ENCODE measurements at regions not wholly inside any gene's neighbourhood (a gene's known extent, or its start where the extent isn't known, plus 50 kb on each side); places are given as distances from the start of the nearest gene placed in this dataset.

DNA sequence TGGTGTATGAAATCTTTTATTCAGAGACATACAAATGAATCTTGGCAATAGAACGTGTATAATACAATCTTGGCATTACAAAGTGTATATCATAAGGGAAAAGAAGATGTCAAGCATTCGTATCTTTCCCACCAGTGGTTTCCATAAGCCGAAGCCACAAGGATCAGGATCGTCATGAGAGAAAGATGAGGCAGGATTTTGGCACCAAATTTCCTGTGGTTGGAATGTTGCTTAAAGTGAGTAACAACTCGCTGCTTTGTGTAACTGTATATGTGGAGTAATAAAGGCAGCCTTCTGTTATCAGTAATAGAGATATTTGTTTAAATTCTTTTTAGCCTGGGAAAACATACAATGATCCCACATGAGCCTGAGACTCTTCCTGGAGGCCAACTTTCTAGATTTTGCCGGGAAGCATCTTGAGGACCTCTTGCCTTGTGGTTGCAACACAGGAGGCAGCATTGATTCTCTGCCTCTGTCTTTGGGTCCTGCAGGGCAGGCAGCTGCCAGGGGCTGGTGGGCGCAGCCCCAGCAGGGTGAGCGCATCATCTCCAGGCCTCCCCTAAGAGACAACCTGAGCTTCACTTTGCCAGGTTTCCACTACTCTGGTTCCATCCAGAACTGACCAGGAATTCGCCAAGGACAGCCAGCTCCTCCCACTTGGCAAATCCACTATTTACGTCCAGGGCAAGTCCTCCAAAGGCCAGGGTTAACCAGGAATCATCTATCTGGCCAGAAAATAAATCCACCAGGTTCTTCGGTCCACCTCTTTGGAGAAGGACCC, 230.9 kb upstream of the SULF2 start:
- DNase-seq (ENCODE audit: low read depth): no peak

DNA sequence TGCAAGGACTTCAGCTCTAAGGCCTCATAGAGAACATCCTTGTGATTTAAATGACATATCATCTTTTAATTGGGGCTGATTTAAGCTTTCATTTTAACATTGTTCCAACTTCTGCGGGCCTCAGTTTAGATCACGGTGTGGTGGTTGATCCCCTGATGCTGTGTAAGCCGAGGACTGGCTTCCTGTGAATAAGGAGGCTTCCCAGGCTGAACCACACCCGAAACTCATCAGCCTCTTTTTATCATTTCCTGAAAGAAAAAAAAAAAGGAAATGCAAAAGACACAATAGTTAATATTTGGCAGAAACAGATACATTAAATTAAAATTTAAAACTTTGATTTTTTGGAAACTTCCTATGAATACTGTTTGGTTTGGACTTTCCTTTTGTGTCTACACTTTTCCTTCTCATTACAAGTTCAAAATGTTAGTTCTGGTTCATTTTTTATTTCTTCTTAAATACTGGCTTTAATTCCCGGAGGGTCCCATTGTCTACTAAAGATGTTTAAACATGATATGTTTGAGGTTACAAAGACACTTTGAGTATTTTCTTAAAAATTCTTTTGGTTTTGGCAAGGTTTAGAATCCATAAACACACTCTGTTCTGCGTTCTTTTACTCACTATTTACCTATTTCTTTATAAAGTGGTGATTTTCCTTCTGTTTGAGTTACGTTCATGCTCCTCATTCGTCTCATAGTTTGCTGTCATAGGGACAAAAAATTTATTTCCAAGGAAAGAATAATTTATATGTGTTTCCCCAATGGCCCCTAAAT, 230.0 kb upstream of the SULF2 start:
- DNase-seq (ENCODE audit: low read depth): no peak

- DNase-seq (ENCODE audit: low read depth): no peak
These were observed 227.2 kb upstream of the SULF2 start for GRCh38 chr20:48012401-48012974.

DNA sequence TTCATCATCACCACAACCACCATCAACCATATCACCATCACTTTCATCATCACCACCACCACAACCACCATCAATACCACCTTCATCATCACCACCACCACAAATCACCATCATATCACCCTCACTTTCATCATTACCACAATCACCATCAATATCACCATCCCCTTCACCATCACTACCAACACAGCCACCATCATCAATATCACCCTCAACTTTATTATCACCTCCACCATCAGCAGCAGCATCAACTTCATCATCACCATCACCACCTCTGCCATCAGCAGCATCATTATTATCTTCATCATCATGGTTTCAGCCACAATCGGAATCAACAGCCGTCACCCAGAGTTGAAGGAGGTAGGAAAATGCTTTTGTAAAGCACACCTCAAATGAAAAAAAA, 225.7 kb upstream of the SULF2 start:
- no peak for DNase-seq (ENCODE audit: low read depth)

DNA sequence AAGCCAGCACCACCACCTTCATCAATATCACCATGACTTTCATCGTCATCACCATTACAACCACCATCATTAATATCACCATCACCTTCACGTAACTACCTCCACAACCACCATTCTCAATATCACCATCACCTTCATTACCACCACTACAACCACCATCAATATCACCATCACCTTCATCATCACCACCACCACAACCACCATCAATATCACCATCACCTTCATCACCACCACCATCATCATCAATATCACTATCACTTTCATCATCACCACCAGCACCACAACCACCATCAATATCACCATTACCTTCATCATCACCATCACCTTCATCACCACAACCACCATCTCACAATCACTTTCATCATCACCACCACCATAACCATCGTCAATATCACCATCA, 225.3 kb upstream of the SULF2 start:
- no peak for DNase-seq (ENCODE audit: low read depth)

GRCh38 chr20:48008850-48009515, 223.7 kb upstream of the SULF2 start:
- no peak for DNase-seq (ENCODE audit: low read depth)

- no peak for DNase-seq (ENCODE audit: low read depth)
These were observed 222.1 kb upstream of the SULF2 start for GRCh38 chr20:48007351-48007750.

GRCh38 chr20:48006036-48006833, 221.0 kb upstream of the SULF2 start:
- DNase-seq (ENCODE audit: low read depth): no peak

GRCh38 chr20:48003021-48003420, 217.7 kb upstream of the SULF2 start:
- DNase-seq (ENCODE audit: low read depth): no peak

DNA sequence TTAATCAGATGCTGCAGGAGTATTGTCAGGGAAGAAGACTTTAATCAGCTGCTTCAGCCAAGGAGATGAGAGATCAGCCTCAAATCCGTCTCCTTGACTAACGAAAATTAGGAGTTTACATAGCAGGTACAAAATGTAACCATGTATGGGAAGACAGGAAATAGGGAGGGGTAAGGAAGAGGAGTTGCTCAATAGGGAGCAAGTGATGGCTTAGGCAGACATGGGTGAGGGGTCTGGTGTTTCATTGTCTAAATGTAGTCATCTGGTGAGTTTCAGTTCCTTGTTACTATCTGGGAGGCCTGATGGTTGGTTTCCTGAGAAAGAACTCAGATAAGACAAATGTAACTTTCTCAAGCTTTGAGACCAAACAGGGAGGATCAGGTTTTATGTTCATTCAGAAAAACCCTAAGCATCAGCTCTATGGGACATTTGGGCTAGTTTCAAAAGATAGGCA, 217.3 kb upstream of the SULF2 start:
- DNase-seq (ENCODE audit: low read depth): no peak

DNA sequence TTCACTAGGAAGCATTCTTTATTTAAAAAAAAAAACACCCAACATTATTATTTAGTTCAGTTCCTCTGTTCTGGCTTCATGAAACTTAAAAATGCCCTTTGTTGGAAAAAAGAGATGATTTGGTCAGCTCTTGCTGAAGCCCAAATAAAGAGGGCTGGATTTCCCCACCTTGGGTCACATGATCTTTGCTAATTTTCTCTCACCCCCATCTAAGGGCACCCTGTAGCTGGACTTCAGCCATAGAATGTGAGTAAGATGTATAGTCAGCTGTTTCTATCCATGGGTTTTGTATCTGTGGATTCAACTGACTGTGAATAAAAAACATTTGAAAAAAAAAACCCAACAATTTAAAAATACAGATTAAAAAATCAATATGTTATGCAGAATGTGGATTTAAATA, 213.9 kb upstream of the SULF2 start:
- no peak for DNase-seq (ENCODE audit: low read depth)

DNA sequence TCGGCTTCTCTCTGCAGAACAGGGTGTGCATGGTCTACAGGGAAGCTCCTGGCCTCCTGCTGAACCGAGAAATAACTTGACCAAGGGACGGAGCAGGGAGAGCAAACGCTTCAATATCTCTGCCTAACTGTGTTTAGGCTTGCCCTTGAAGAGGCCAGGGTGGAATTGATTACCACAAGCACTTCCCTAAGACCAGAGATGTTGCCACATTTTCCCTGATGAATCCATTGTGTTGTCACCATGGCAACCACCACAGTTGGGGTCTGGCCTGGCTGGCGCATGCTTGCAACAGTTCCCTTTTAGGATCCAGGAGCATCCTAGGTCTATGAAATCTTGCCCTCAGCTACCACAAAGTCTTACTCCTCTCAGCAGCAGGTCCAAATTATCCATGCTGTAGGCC, 213.5 kb upstream of the SULF2 start:
- no peak for DNase-seq (ENCODE audit: low read depth)

DNA sequence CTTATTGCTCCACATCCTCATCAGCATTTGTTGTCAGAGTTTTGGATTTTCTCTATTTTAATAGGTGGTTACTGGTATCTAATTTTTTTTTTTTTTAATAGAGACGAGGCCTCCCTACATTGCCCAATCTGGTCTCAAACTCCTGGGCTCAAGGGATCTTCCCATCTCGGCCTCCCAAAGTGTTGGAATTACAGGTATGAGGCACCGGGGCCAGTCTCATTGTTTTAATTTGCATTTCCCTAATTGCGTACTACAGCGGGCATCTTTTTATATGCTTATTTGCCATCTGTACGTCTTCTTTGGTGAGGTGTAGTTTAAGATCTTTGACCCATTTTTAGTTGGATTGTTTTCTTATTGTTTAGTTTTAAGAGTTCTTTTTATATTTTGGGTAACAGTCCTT, 210.4 kb upstream of the SULF2 start:
- no peak for DNase-seq (ENCODE audit: low read depth)

DNA sequence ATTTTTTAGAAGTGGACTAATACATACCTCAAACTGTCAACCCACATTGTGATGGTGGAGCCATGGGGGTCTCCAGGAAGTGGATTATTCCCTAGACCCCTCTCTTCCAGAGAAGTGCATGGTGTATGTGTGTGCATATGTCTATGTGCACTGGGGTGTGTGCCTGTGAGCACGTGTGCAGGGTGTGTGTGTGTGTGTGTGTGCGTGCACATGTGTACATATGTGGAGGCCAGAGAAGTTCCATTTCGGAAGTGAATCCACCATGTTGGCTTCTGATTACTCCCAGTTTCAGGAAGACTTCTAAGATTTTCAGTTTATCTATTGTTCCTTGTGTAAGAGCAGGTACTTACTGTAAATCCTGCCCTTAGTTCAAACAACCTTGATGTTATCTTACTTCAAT, 208.5 kb upstream of the SULF2 start:
- no peak for DNase-seq (ENCODE audit: low read depth)

GRCh38 chr20:47993035-47993755, 207.9 kb upstream of the SULF2 start:
- no peak for DNase-seq (ENCODE audit: low read depth)

- no peak for DNase-seq (ENCODE audit: low read depth)
These were observed 206.7 kb upstream of the SULF2 start for GRCh38 chr20:47991875-47992488.

DNA sequence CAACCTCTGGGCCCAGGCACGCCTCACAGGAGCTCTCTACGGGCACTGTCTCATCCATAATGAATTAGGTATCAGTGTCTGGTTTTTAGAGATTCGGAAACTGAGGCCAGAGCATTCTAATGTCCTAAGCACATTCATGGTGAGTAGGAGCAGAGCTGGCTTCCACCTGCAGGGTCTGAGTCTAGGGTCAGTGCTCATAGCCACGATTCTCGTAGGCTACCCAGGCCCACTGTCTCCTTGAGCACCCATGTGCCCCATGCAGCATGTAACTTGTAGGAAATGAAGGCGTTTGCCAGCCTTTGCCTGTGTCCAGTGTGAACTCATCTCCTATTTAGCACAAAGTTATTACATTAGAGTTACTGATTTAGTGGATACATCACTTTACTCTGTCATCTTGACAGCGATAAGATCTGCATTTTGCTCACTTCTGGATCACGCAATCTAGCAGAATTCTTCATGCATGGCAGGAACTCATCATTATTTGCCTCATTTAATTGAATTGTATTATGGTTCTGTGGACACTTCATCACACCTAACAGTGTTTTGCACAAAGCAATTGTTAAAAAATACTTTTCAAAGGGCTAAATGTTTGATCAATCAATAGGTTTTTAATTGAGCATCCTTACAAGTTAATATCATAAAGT, 205.3 kb upstream of the SULF2 start:
- DNase-seq (ENCODE audit: low read depth): no peak

DNA sequence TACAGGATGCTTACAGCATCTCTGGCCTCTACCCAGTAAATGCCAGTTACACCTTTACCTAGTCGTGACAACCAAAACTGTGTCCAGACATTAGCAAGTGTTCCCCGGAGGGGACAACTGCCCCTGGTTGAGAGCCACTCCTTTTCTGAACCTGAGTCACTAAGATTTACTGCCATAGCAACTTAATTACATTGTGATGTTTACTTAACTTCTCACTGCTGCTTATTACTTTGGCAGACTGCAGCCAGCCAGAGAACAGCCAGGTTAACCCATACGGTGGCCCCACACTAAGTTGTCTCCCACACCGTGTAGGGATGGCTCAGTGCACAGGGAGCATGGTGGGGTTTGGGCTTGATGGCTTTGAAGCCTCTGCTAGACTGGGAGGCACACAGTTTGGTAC, 204.7 kb upstream of the SULF2 start:
- no peak for DNase-seq (ENCODE audit: low read depth)

DNA sequence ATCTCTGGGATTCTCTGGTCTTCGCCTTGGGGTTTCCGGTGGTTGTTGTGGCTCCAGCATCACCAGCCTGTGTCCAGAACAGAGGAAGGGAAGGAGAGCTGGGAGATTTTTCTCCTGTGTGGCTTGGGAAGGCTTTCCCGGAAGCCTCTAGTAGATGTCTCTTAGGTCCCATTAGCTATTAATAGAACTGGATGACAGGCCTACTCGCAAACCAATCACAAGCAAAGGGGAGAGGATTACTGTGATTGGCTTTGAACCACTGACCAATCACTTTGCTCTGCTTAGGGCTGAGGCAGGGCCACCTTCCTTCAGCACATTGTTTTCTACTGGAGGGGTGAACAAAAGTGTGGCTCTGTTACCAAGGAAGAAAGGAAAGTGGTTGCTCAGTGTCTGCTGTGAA, 203.4 kb upstream of the SULF2 start:
- no peak for DNase-seq (ENCODE audit: low read depth)

All from fibroblast of the conjunctiva (primary cell).